Stimulated activated effector memory CD8-positive, alpha-beta T cell treated with anti-CD3 and anti-CD28 coated beads, Interleukin-12 subunit alpha, Interleukin-12 subunit beta, amount 100 ng/mL, for 72 hours (primary cell): ENCODE measurements at regions not wholly inside any gene's neighbourhood (a gene's known extent, or its start where the extent isn't known, plus 50 kb on each side); places are given as distances from the start of the nearest gene placed in this dataset.
"Not testable (repeated sequence)": the region's sequence is repeated elsewhere in the genome, so short reads cannot be mapped to it uniquely, and the experiment has no call there.

ENCODE experiments used
- ATAC-seq: fragments of 150-1000 bp; cut with Tn5 transposase; 2 replicates; pipeline ENCODE4 v1.10.0; 2021
- DNase-seq, 2 donors: peaks; one replicate each; pipeline ENCODE4 v3.0.0; 2021 to 2022; ENCODE audit warnings: low spot score in 2 of 2
- H3K27ac Mint-ChIP-seq: one replicate; pipeline ENCODE4 v1.8.0; 2022; ENCODE audit warnings: mild to moderate bottlenecking, mixed read lengths
- H3K36me3 Mint-ChIP-seq: one replicate; pipeline ENCODE4 v1.8.0; 2022; ENCODE audit warnings: mild to moderate bottlenecking, mixed read lengths
- H3K4me1 Mint-ChIP-seq: one replicate; pipeline ENCODE4 v1.8.0; 2022; ENCODE audit warnings: mixed read lengths
- H3K4me3 Mint-ChIP-seq: one replicate; pipeline ENCODE4 v1.8.0; 2022; ENCODE audit warnings: mild to moderate bottlenecking, mixed read lengths
- H3K9me3 Mint-ChIP-seq: one replicate; pipeline ENCODE4 v1.8.0; 2022; ENCODE audit warnings: mixed read lengths

- Mint-ChIP-seq H3K27ac (no peak overlapping the region), H3K4me3 (no peak overlapping the region), H3K4me1 (peaks cover 13% of the 10 kb centered on the region), H3K36me3 (no peaks in the 10 kb centered on the region), H3K9me3 (no peaks in the 10 kb centered on the region)
- no peak for DNase-seq
- ATAC-seq: no peak
Observed at GRCh38 chr2:242011991-242012764, 142.6 kb downstream of the RTP5 start.

DNA sequence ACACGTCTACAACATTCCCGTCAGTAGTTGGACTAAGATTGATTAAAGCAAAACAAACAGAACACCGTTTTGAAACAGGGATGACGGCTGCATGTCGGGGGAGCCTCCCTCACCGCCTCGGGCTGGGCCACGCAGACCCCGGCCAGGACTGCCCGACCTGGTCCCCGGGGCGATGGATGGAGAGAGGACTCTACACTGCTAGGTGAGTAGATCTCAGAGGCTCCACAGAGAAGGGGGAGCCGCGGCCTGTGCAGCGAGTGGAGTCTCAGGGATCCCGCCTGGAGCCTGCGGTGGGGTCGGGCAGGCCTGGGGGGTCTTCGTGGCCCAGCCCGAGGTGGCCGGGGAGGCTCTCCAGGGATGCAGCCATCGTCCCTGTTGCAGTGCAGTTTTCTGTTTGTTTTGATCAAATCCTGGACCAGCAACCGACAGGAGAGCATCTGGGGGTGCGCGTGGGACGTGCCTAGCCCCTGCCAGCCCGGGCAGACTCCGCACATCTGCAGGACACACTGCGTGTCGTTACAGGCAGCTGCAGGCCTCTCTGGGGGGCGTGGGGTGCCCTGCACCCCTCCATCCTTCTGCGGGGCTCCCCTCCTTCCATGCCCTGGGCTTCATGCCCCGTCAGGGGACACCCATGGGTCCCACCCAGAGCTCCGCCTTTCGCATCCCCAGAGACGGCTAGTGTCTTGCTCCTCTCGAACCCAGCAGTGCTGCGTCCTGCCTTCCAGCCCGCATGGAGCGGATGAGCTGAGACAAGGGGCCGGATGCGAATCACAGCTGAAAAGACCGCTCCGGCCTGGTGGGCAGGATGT, 143.6 kb downstream of the RTP5 start:
- ATAC-seq (no peak), DNase-seq (no peak)
- Mint-ChIP-seq H3K36me3 (no peaks in the 10 kb centered on the region), H3K27ac (no peak overlapping the region), H3K4me3 (no peak overlapping the region), H3K9me3 (no peaks in the 10 kb centered on the region), H3K4me1 (peaks cover 13% of the 10 kb centered on the region)

GRCh38 chr2:242013771-242014170, 144.2 kb downstream of the RTP5 start:
- Mint-ChIP-seq H3K9me3 (no peaks in the 10 kb centered on the region), H3K4me3 (no peak overlapping the region), H3K4me1 (peaks cover 13% of the 10 kb centered on the region), H3K27ac (no peak overlapping the region), H3K36me3 (no peaks in the 10 kb centered on the region)
- DNase-seq (no peak), ATAC-seq (no peak)

DNA sequence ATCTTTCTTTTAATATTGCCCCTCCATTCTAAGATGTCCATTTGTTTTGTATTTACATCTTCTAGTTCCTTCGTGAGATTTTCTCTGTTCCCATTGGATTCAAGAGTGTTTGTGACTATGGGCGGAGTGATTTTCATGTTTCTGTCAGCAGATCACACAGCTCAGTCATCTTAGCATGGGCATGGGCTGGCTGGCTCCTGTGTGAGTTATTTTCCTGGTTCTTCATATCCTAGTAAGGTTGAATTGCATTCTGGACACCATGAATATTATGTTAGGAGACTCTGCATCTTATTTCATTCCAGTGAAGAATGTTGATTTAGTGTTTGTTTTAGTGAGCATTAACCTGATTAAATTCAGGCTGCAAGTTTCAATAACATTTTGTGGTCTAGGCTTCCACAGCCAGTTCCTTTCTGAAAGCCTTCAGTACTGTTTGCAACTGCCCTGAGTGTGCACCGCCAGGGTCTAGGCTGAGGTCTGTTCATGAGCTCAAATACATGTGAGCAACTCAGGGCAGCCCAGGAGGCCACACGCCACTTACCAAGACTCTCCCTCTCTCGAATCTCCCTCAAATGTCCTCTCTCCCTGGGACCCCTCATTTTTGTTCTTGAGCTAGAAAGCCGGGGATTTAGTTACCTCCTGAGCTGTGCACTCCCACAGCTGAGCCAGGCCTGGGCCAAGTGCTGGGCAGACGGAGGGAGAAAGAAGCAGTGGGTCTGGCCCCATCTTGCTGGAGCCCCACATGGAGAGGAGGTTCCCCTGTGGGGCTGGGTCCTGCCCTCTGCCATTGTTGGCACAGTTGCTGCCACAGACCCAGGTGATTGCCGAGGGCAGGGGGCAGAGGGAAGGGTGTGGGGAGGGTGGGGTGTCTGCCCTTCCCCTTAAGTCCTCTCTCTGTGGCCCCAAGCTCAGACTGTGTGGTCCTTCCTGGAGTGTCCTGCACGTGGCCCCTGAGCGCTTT, 145.9 kb downstream of the RTP5 start:
- no peak overlapping the region for H3K27ac Mint-ChIP-seq
- no peak for ATAC-seq
- DNase-seq: no peak
- H3K4me1 Mint-ChIP-seq: peaks cover 15% of the 10 kb centered on the region
- H3K9me3 Mint-ChIP-seq: no peaks in the 10 kb centered on the region
- H3K36me3 Mint-ChIP-seq: no peaks in the 10 kb centered on the region
- no peak overlapping the region for H3K4me3 Mint-ChIP-seq

- no peak overlapping the region for H3K27ac Mint-ChIP-seq
- DNase-seq (no peak), ATAC-seq (no peak)
- no peaks in the 10 kb centered on the region for H3K36me3 Mint-ChIP-seq
- no peaks in the 10 kb centered on the region for H3K9me3 Mint-ChIP-seq
- H3K4me3 Mint-ChIP-seq: no peak overlapping the region
- peaks cover 9% of the 10 kb centered on the region for H3K4me1 Mint-ChIP-seq
Observed at GRCh38 chr2:242017086-242017485, 147.6 kb downstream of the RTP5 start.

DNA sequence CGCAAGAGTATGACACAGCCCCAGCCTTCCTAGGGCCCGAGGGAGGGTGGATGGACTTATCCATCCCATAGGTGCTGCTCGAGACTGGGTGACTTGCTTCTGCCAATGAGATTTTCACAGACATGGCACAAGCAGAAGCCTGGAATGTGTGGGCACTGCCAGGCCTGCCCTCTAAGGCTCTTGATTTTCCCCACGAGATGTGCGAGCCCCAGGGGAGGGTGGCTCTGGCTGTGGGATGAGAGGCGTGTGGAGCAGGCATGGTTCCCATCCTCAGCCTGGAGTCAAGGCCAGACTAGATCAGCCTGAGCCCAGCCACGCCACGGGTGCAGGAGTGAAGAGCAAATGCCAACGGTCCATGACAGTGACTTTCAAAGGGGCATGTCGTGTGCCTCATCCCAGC, 148.9 kb downstream of the RTP5 start:
- DNase-seq, H3K4me3 Mint-ChIP-seq, ATAC-seq, H3K27ac Mint-ChIP-seq, H3K9me3 Mint-ChIP-seq, H3K4me1 Mint-ChIP-seq, H3K36me3 Mint-ChIP-seq: not testable (repeated sequence)

DNA sequence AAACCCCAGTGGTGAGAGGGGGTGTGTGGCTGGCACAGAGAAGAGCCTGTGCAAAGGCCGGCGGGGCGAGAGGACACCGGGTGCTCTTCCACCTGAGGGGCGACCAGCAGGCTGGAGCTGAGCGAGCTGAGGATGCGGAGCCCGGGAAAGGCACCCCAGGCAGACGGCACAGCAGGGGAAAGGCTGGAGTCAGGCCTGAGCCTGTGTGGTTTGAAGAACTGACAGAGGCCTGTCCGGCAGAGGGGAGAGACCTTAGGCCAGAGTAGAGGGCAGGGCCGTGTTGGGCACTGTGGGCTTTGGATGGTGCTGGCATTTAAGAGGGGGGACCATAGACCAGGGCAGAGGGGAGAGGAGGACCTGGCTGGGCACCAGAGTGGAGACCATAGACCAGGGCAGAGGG, 149.8 kb downstream of the RTP5 start:
- Mint-ChIP-seq H3K9me3 (no peaks in the 10 kb centered on the region), H3K36me3 (no peaks in the 10 kb centered on the region), H3K4me3 (no peak overlapping the region), H3K27ac (no peak overlapping the region), H3K4me1 (peaks cover 9% of the 10 kb centered on the region)
- no peak for DNase-seq
- ATAC-seq: no peak

- DNase-seq: no peak
- Mint-ChIP-seq H3K9me3 (no peaks in the 10 kb centered on the region), H3K4me1 (peaks cover 15% of the 10 kb centered on the region)
Observed at GRCh38 chr2:242020196-242021004, 150.9 kb downstream of the RTP5 start.

DNA sequence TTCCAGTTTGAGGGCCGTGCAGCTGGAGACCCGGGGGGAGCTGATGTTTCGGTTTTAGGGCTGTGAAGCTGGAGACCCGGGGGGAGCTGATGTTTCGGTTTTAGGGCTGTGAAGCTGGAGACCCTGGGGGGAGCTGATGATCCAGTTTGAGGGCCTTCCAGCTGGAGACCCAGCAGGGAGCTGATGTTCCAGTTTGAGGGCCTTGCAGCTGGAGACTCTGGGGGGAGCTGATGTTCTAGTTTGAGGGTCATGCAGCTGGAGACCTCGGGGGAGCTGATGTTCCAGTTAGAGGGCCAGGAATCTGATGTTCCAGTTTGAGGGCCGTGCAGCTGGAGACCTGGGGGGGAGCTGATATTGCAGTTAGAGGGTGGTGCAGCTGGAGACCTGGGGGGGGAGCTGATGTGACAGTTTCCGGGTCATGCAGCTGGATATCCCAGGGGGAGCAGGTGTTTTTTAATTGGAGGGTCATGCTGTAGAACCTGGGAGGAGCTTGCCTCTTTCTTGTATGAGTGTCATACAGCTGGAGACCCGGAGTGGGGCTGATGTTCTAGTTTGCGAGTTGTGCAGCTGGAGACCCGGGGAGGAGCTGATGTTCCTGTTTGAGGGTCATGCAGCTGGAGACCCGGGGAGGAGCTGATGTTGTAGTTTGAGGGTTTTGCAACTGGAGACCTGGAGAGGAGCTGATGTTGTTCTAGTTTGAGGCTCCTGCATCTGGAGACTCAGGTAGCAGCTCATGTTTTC, 153.2 kb downstream of the RTP5 start:
- H3K36me3 Mint-ChIP-seq: no peaks in the 10 kb centered on the region
- DNase-seq (no peak), ATAC-seq (no peak)
- no peak overlapping the region for H3K27ac Mint-ChIP-seq
- H3K4me1 Mint-ChIP-seq: peaks cover 15% of the 10 kb centered on the region
- no peak overlapping the region for H3K4me3 Mint-ChIP-seq
- no peaks in the 10 kb centered on the region for H3K9me3 Mint-ChIP-seq

More at GRCh38 chr2:242020196-242021004, 150.9 kb downstream of the RTP5 start:
- ATAC-seq: no peak
- Mint-ChIP-seq H3K27ac (peak overlapping the region; percentile 56), H3K4me3 (no peak overlapping the region), H3K36me3 (no peaks in the 10 kb centered on the region)

- no peaks in the 10 kb centered on the region for H3K36me3 Mint-ChIP-seq
Observed at GRCh38 chr2:242024751-242025355, 155.3 kb downstream of the RTP5 start.

DNA sequence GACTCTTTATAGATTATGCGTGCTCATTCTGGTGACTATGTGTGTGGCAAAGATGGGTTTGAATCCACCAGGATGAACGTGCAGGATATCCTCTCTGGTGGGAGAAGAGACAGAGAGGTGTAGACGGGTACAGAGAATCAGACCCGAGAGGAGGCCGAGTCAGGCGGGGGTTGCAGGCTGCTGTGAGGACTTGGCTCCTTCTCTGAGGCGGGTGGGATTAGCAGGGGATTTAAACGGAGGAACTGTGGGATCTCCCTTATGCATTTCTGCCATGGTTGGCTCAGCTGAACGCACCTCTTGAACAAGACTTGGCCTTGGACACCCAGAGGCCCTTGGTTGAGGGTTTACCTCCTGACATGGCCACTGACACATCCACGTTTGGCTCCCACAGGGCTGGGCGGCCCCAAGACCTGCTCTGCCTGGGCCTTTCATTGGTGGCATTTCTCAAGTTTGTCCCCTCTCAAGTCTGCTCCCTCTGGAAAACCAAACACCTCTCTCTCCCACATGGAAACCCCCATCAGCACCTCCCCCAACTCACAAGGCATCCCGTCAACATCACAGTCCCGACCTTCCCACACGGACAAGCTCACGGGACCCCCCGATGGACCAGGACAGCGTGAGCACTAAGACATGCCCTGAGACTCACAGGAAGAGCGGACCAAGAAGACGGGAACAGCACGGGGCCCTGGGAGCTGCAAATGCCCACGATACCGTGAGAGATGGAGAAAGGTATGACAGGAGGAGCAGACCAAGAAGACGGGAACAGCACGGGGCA, 158.3 kb downstream of the RTP5 start:
- no peaks in the 10 kb centered on the region for H3K9me3 Mint-ChIP-seq
- peaks cover 10% of the 10 kb centered on the region for H3K36me3 Mint-ChIP-seq
- DNase-seq: no peak
- no peak for ATAC-seq
- H3K27ac Mint-ChIP-seq: no peak overlapping the region
- no peak overlapping the region for H3K4me3 Mint-ChIP-seq
- H3K4me1 Mint-ChIP-seq: peaks cover 47% of the 10 kb centered on the region

More at GRCh38 chr2:242024751-242025355, 155.3 kb downstream of the RTP5 start:
- H3K9me3 Mint-ChIP-seq: no peaks in the 10 kb centered on the region
- H3K4me3 Mint-ChIP-seq: no peak overlapping the region
- no peak overlapping the region for H3K27ac Mint-ChIP-seq
- peaks cover 29% of the 10 kb centered on the region for H3K4me1 Mint-ChIP-seq
- DNase-seq (no peak), ATAC-seq (no peak)

GRCh38 chr2:242029422-242030225, 160.1 kb downstream of the RTP5 start:
- H3K9me3 Mint-ChIP-seq: no peaks in the 10 kb centered on the region
- H3K27ac Mint-ChIP-seq: no peak overlapping the region
- peaks cover 10% of the 10 kb centered on the region for H3K36me3 Mint-ChIP-seq
- H3K4me3 Mint-ChIP-seq: no peak overlapping the region
- DNase-seq (no peak), ATAC-seq (no peak)
- H3K4me1 Mint-ChIP-seq: peaks cover 57% of the 10 kb centered on the region
